ENCODE measurements at regions not wholly inside any gene's neighbourhood (a gene's known extent, or its start where the extent isn't known, plus 50 kb on each side); places are given as distances from the start of the nearest gene placed in this dataset.

DNA sequence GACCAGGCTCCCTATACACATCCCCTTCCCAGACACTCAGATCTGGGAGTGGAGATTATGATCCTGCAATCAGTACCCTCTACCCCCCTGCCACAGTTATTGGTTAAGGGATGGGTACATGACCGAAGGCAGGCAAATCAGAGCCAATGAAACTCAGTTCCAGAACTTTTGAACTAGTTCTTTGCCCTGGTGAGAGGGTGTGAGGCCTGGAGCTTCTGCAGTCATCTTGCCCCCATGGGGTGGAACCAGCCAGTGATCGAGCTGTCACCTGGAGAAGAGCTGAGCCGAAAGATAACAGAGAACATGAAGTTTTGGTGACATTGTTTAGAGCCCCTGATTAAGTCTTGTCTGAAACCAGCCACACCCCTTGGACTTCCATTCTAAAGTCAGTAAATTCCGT, 88.2 kb upstream of the DUSP5 start:
- TF ChIP-seq, protein P1, sequence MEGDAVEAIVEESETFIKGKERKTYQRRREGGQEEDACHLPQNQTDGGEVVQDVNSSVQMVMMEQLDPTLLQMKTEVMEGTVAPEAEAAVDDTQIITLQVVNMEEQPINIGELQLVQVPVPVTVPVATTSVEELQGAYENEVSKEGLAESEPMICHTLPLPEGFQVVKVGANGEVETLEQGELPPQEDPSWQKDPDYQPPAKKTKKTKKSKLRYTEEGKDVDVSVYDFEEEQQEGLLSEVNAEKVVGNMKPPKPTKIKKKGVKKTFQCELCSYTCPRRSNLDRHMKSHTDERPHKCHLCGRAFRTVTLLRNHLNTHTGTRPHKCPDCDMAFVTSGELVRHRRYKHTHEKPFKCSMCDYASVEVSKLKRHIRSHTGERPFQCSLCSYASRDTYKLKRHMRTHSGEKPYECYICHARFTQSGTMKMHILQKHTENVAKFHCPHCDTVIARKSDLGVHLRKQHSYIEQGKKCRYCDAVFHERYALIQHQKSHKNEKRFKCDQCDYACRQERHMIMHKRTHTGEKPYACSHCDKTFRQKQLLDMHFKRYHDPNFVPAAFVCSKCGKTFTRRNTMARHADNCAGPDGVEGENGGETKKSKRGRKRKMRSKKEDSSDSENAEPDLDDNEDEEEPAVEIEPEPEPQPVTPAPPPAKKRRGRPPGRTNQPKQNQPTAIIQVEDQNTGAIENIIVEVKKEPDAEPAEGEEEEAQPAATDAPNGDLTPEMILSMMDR (IDR thresholded peaks at IDR 0.05): no peak
- TF ChIP-seq POLR2AphosphoS5 (IDR thresholded peaks at IDR 0.05): no peak
- no peak for TF ChIP-seq EP300 (IDR thresholded peaks at IDR 0.05)
- no peak for TF ChIP-seq POLR2A (IDR thresholded peaks at IDR 0.05)

Measured in gastroesophageal sphincter (tissue), 3 donors.